ENCODE measurements at regions not wholly inside any gene's neighbourhood (a gene's known extent, or its start where the extent isn't known, plus 50 kb on each side); places are given as distances from the start of the nearest gene placed in this dataset.

DNA sequence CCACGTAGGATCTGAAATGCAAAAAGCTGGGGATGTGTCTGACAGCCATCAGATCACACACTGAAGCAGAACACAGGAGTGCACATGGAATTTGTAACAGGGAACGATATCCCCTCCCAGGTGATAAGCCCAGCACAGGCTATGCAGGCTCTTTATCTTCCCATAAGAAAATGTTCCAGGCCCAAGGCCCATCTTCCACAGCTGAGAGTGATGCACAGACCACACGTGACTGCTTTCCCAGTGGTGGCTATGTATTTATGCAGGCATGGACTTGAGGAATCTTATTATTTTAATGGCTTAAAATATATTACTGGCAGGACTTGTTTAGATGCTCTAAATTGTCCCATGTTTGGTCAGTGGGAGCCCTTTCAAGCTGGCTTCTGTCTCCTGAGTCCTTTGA, 70.5 kb upstream of the AFF3 start:
- no peak for TF ChIP-seq CTCF (CRISPR knock-in tag; IDR thresholded peaks at IDR 0.05)
- no peak for TF ChIP-seq CBX2 (IDR thresholded peaks at IDR 0.05; ENCODE audit: low read depth, low read length)
- no peak for TF ChIP-seq CBX2 (CRISPR knock-in tag; IDR thresholded peaks at IDR 0.05; ENCODE audit: low read depth)
- no peak for TF ChIP-seq ZFP1 (CRISPR knock-in tag; IDR thresholded peaks at IDR 0.05)

All from HepG2 (cell line).